DND-41 (cell line): ENCODE measurements at regions not wholly inside any gene's neighbourhood (a gene's known extent, or its start where the extent isn't known, plus 50 kb on each side); places are given as distances from the start of the nearest gene placed in this dataset.

Experiments used
- ATAC-seq: fragments of 200-7000 bp; cut with Tn5 transposase; 3 replicates; pipeline ENCODE4 v1.9.1; 2021; ENCODE audit warnings: low read depth; ENCODE audit not compliant: insufficient read depth
- DNase-seq: peaks from one replicate; pipeline ENCODE4 v3.0.0-alpha.2; 2020
- H2AFZ ChIP-seq: 2 replicates; pipeline ENCODE4 v1.6.0; 2012; ENCODE audit warnings: low read depth, low read length
- H3K27ac ChIP-seq: 2 replicates; pipeline ENCODE4 v1.5.1; 2012; ENCODE audit warnings: low read length, inconsistent platforms
- H3K27me3 ChIP-seq: fragments of 200-600 bp; sonication (generic); 2 replicates; pipeline ENCODE4 v1.6.0; 2012; ENCODE audit warnings: low read length, mild to moderate bottlenecking, inconsistent platforms; ENCODE audit not compliant: insufficient read depth, poor library complexity
- H3K36me3 ChIP-seq: 2 replicates; pipeline ENCODE4 v1.5.1; 2012; ENCODE audit warnings: low read length, inconsistent platforms; ENCODE audit not compliant: insufficient read depth
- H3K4me1 ChIP-seq: 2 replicates; pipeline ENCODE4 v1.5.1; 2012; ENCODE audit warnings: mild to moderate bottlenecking, low read length; ENCODE audit not compliant: insufficient read depth
- H3K4me2 ChIP-seq: 2 replicates; pipeline ENCODE4 v1.6.0; 2012; ENCODE audit warnings: mild to moderate bottlenecking, moderate library complexity, low read length, inconsistent platforms; ENCODE audit not compliant: insufficient read depth
- H3K4me3 ChIP-seq, 2 experiments: fragments of 200-600 bp in 1 of 2; shearing (Covaris generic) in 1 of 2; 2 replicates each; pipeline ENCODE4 v1.5.1; 2012 to 2016; ENCODE audit warnings: inconsistent platforms in 2 of 2, low read length in 2 of 2, mild to moderate bottlenecking in 2 of 2, low read depth in 1 of 2, moderate library complexity in 1 of 2
- H3K79me2 ChIP-seq: 2 replicates; pipeline ENCODE4 v1.6.0; 2012; ENCODE audit warnings: low read length, inconsistent platforms; ENCODE audit not compliant: insufficient read depth
- H3K9ac ChIP-seq: 2 replicates; pipeline ENCODE4 v1.6.0; 2012; ENCODE audit warnings: low read depth, mild to moderate bottlenecking, inconsistent platforms, low read length, moderate library complexity
- H3K9me3 ChIP-seq: 2 replicates; pipeline ENCODE4 v1.5.1; 2012; ENCODE audit warnings: low read length, moderate library complexity, mild to moderate bottlenecking, inconsistent platforms; ENCODE audit not compliant: insufficient read depth, severe bottlenecking
- H4K20me1 ChIP-seq: 2 replicates; pipeline ENCODE4 v1.6.0; 2012; ENCODE audit warnings: low read length; ENCODE audit not compliant: insufficient read depth
- CTCF ChIP-seq: IDR thresholded peaks from 2 replicates; pipeline ENCODE4 v1.5.1; 2012; ENCODE audit warnings: borderline replicate concordance, low read length, moderate library complexity, mild to moderate bottlenecking; ENCODE audit not compliant: poor library complexity, severe bottlenecking; ENCODE audit errors: extremely low read depth
- EZH2 ChIP-seq: IDR thresholded peaks from 3 replicates; pipeline ENCODE4 v1.6.1; 2012; ENCODE audit warnings: borderline replicate concordance, low read depth, mild to moderate bottlenecking, moderate library complexity, low read length, inconsistent platforms; ENCODE audit not compliant: severe bottlenecking

- no peaks in the 10 kb centered on the region for H3K79me2 ChIP-seq
These were observed 118.3 kb upstream of the GALNT15 start for GRCh38 chr3:16056217-16056616.

GRCh38 chr3:16058521-16058920, 116.0 kb upstream of the GALNT15 start:
- no peaks in the 10 kb centered on the region for H3K36me3 ChIP-seq
- DNase-seq: no peak
- H3K79me2 ChIP-seq: no peaks in the 10 kb centered on the region
- ATAC-seq: no peak
- no peak overlapping the region for H3K4me3 ChIP-seq
- no peaks in the 10 kb centered on the region for H3K4me1 ChIP-seq
- TF ChIP-seq CTCF: no peak
- TF ChIP-seq EZH2: no peak
- H3K27ac ChIP-seq: no peak overlapping the region
- peaks cover 6% of the 10 kb centered on the region for H3K27me3 ChIP-seq
- no peak overlapping the region for H3K4me2 ChIP-seq
- H4K20me1 ChIP-seq: no peaks in the 10 kb centered on the region
- H2AFZ ChIP-seq: no peak overlapping the region
- H3K9ac ChIP-seq: no peak overlapping the region
- H3K9me3 ChIP-seq: no peaks in the 10 kb centered on the region

More at GRCh38 chr3:16056217-16056616, 118.3 kb upstream of the GALNT15 start:
- Histone ChIP-seq H3K4me1 (no peaks in the 10 kb centered on the region), H2AFZ (no peak overlapping the region), H3K36me3 (no peaks in the 10 kb centered on the region), H4K20me1 (no peaks in the 10 kb centered on the region), H3K9me3 (no peaks in the 10 kb centered on the region), H3K4me2 (no peak overlapping the region), H3K27me3 (peaks cover 2% of the 10 kb centered on the region), H3K9ac (no peak overlapping the region), H3K4me3 (no peak overlapping the region), H3K27ac (no peak overlapping the region)
- ATAC-seq (no peak), DNase-seq (no peak)
- TF ChIP-seq EZH2 (no peak), CTCF (no peak)

- DNase-seq (no peak), ATAC-seq (no peak; the same call in 2 of the 3 replicates)
- no peak overlapping the region for H3K4me3 ChIP-seq
- H3K9ac ChIP-seq: no peak overlapping the region
- no peaks in the 10 kb centered on the region for H3K36me3 ChIP-seq
- H3K4me2 ChIP-seq: no peak overlapping the region
- TF ChIP-seq CTCF: no peak
- TF ChIP-seq EZH2: no peak
- H3K27me3 ChIP-seq: peaks cover 9% of the 10 kb centered on the region
- H3K4me1 ChIP-seq: no peaks in the 10 kb centered on the region
- no peaks in the 10 kb centered on the region for H3K79me2 ChIP-seq
- H2AFZ ChIP-seq: no peak overlapping the region
- H4K20me1 ChIP-seq: no peaks in the 10 kb centered on the region
- no peaks in the 10 kb centered on the region for H3K9me3 ChIP-seq
- H3K27ac ChIP-seq: no peak overlapping the region
These were observed 115.4 kb upstream of the GALNT15 start for GRCh38 chr3:16059081-16059537.
